NT2/D1 (cell line): ENCODE measurements at regions not wholly inside any gene's neighbourhood (a gene's known extent, or its start where the extent isn't known, plus 50 kb on each side); places are given as distances from the start of the nearest gene placed in this dataset.

Experiments
- DNase-seq: peaks from one replicate; pipeline ENCODE4 v3.0.0-alpha.2; 2011; ENCODE audit warnings: low read depth, low spot score
- H3K27me3 ChIP-seq: 2 replicates; pipeline ENCODE4 v1.6.0; 2011; ENCODE audit warnings: mild to moderate bottlenecking; ENCODE audit not compliant: insufficient read length, insufficient read depth
- H3K36me3 ChIP-seq: 2 replicates; pipeline ENCODE4 v1.6.1; 2011; ENCODE audit warnings: mild to moderate bottlenecking, low read length, mixed read lengths; ENCODE audit not compliant: insufficient read depth, insufficient read length
- H3K4me1 ChIP-seq: 2 replicates; pipeline ENCODE4 v1.5.1; 2011; ENCODE audit not compliant: insufficient read depth, insufficient read length
- H3K4me3 ChIP-seq: 2 replicates; pipeline ENCODE4 v1.5.1; 2011; ENCODE audit warnings: low read depth; ENCODE audit not compliant: insufficient read length
- H3K9ac ChIP-seq: 2 replicates; pipeline ENCODE4 v1.6.0; 2011; ENCODE audit warnings: low read depth; ENCODE audit not compliant: insufficient read length
- H3K9me3 ChIP-seq: 2 replicates; pipeline ENCODE4 v1.5.1; 2011; ENCODE audit warnings: mild to moderate bottlenecking, low read length; ENCODE audit not compliant: insufficient read depth
- SUZ12 ChIP-seq: IDR thresholded peaks from 2 replicates; pipeline ENCODE4 v1.6.1; 2011; ENCODE audit not compliant: insufficient read length, insufficient read depth; ENCODE audit errors: extremely low read depth
- YY1 ChIP-seq: IDR thresholded peaks from 2 replicates; pipeline ENCODE4 v1.6.1; 2011; ENCODE audit not compliant: insufficient read length, insufficient read depth
- ZNF274 ChIP-seq: IDR thresholded peaks from 2 replicates; pipeline ENCODE4 v1.6.1; 2011; ENCODE audit warnings: mild to moderate bottlenecking, low read depth, low read length

GRCh38 chr4:188680004-188680666 is 540.9 kb downstream of the TRIML1 start:
- Histone ChIP-seq H3K36me3 (no peaks in the 10 kb centered on the region), H3K9ac (no peak overlapping the region), H3K27me3 (no peaks in the 10 kb centered on the region), H3K4me3 (no peak overlapping the region), H3K9me3 (no peaks in the 10 kb centered on the region), H3K4me1 (peaks cover 4% of the 10 kb centered on the region)
- DNase-seq, result peak; percentile 2
- no peak for TF ChIP-seq ZNF274
- no peak for TF ChIP-seq YY1

DNA sequence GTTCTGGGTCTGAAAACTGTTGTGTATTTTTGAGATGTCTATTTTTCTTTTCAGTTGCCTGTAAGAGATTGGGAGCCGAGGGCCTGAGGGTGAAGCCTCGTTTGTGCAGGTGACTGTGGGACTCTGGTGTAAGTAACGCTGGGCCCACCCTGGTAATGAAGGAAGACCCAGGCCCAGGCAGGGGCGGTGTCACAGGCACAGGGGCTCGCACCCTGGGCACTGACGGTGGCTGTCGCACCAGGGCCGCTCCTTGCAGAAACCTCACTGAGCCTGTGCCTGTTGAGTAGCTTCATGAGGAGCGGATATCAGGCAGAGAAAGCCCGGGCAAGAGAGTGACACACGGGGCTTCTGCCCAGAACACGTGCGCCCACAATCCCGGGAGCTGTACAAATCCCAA is 541.4 kb downstream of the TRIML1 start:
- no peaks in the 10 kb centered on the region for H3K36me3 ChIP-seq
- no peak overlapping the region for H3K9ac ChIP-seq
- TF ChIP-seq YY1, result no peak

GRCh38 chr4:188682321-188682720 is 543.1 kb downstream of the TRIML1 start:
- H3K9me3 ChIP-seq, result no peaks in the 10 kb centered on the region
- H3K36me3 ChIP-seq, result no peaks in the 10 kb centered on the region
- H3K4me1 ChIP-seq, result peaks cover 4% of the 10 kb centered on the region

More for the DNA sequence above, 541.4 kb downstream of the TRIML1 start:
- DNase-seq, result no peak
- Histone ChIP-seq H3K4me1 (peaks cover 4% of the 10 kb centered on the region), H3K4me3 (no peak overlapping the region), H3K9me3 (no peaks in the 10 kb centered on the region), H3K27me3 (no peaks in the 10 kb centered on the region)

DNA sequence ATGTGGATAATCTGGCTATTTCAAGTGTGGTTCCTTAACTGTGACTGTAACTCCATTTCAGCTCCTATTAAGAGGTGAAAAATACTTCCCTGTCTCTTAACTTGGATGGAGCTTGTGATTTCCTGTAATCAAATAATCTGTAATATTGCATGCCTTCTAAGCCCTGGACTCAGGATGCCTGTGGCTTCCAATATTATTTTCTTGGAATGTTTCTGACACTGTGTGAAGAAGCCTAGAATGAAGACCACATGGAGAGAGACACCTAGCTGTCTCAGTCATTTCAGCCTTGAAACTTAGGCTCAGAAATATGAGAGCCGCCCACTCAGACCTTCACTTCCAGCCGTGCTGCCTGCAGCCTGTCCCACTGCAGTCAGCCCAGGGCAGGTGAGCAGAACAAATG is 544.3 kb downstream of the TRIML1 start:
- H3K36me3 ChIP-seq, result no peaks in the 10 kb centered on the region
- no peaks in the 10 kb centered on the region for H3K9me3 ChIP-seq
- H3K9ac ChIP-seq, result no peak overlapping the region
- TF ChIP-seq ZNF274, result no peak
- TF ChIP-seq YY1, result no peak
- TF ChIP-seq SUZ12, result no peak
- no peak for DNase-seq
- H3K4me3 ChIP-seq, result no peak overlapping the region
- H3K4me1 ChIP-seq, result peaks cover 4% of the 10 kb centered on the region
- H3K27me3 ChIP-seq, result no peaks in the 10 kb centered on the region

More at GRCh38 chr4:188682321-188682720, 543.1 kb downstream of the TRIML1 start:
- Histone ChIP-seq H3K4me3 (no peak overlapping the region), H3K27me3 (no peaks in the 10 kb centered on the region), H3K9ac (no peak overlapping the region)
- TF ChIP-seq ZNF274 (no peak), YY1 (no peak), SUZ12 (no peak)
- DNase-seq, result no peak

DNA sequence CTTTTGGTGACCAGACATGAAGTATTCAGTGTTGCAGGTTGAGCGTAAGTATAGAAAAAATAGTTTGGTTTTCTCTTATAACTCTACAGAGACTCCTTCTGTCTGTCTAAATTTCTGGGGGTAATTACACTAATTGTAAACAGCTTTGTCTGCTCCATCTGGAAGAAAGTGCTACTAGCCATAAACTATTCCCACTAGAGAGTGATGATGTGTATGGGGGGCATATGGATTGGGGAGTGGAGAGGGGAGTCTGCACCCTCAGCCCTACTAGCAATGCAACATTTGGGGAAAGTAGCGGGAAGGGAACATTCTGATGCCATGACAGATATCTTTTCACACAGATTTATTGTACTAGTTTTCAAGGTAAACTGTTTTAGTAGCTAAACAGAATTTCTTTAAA is 549.7 kb downstream of the TRIML1 start:
- Histone ChIP-seq H3K4me3 (no peak overlapping the region), H3K27me3 (no peaks in the 10 kb centered on the region), H3K4me1 (no peaks in the 10 kb centered on the region), H3K9ac (no peak overlapping the region), H3K9me3 (no peaks in the 10 kb centered on the region), H3K36me3 (no peaks in the 10 kb centered on the region)
- TF ChIP-seq YY1, result no peak
- no peak for TF ChIP-seq ZNF274
- no peak for TF ChIP-seq SUZ12
- DNase-seq, result no peak

- no peaks in the 10 kb centered on the region for H3K4me1 ChIP-seq
- DNase-seq, result no peak
- H3K9ac ChIP-seq, result no peak overlapping the region
- H3K36me3 ChIP-seq, result no peaks in the 10 kb centered on the region
- no peak overlapping the region for H3K4me3 ChIP-seq
- H3K27me3 ChIP-seq, result no peaks in the 10 kb centered on the region
- no peak for TF ChIP-seq ZNF274
- TF ChIP-seq YY1, result no peak
- no peak for TF ChIP-seq SUZ12
- no peaks in the 10 kb centered on the region for H3K9me3 ChIP-seq
Observed at GRCh38 chr4:188691811-188692210, 552.6 kb downstream of the TRIML1 start.

- H3K27me3 ChIP-seq, result no peaks in the 10 kb centered on the region
- no peak for TF ChIP-seq YY1
- no peak for TF ChIP-seq SUZ12
- no peak for TF ChIP-seq ZNF274
Observed at GRCh38 chr4:188695261-188695660, 556.0 kb downstream of the TRIML1 start.

GRCh38 chr4:188697243-188697642 is 558.0 kb downstream of the TRIML1 start:
- no peak overlapping the region for H3K9ac ChIP-seq
- no peaks in the 10 kb centered on the region for H3K4me1 ChIP-seq
- no peaks in the 10 kb centered on the region for H3K36me3 ChIP-seq
- DNase-seq, result no peak
- H3K27me3 ChIP-seq, result no peaks in the 10 kb centered on the region
- TF ChIP-seq ZNF274 (no peak), SUZ12 (no peak), YY1 (no peak)
- no peaks in the 10 kb centered on the region for H3K9me3 ChIP-seq
- H3K4me3 ChIP-seq, result no peak overlapping the region

More at GRCh38 chr4:188695261-188695660, 556.0 kb downstream of the TRIML1 start:
- Histone ChIP-seq H3K9me3 (no peaks in the 10 kb centered on the region), H3K9ac (no peak overlapping the region), H3K36me3 (no peaks in the 10 kb centered on the region), H3K4me3 (no peak overlapping the region), H3K4me1 (no peaks in the 10 kb centered on the region)
- DNase-seq, result no peak
